CD14-positive monocyte (primary cell): ENCODE measurements at regions not wholly inside any gene's neighbourhood (a gene's known extent, or its start where the extent isn't known, plus 50 kb on each side); places are given as distances from the start of the nearest gene placed in this dataset.

Source experiments
- DNase-seq, 3 donors: peaks; one replicate each; pipeline ENCODE4 v3.0.0-alpha.2; 2011 to 2022
- H2AFZ ChIP-seq: 2 replicates; pipeline ENCODE4 v1.6.0; 2012; ENCODE audit warnings: mild to moderate bottlenecking, low read depth, low read length, inconsistent platforms; ENCODE audit not compliant: insufficient read depth, poor library complexity, severe bottlenecking
- H3K27ac ChIP-seq, 2 donors: 1 replicate in 1 of 2; 2 replicates in 1 of 2; pipeline ENCODE4 v1.5.1; 2012 to 2013; ENCODE audit warnings: low read length in 2 of 2, control low read depth in 1 of 2, inconsistent platforms in 1 of 2, low read depth in 1 of 2, mild to moderate bottlenecking in 1 of 2
- H3K27me3 ChIP-seq, 2 donors: one replicate each; pipeline versions ENCODE4 v1.6.0 to v1.6.1; 2011 to 2013; ENCODE audit warnings: low read length in 2 of 2; ENCODE audit not compliant: control insufficient read depth in 2 of 2, insufficient read depth in 2 of 2
- H3K36me3 ChIP-seq, 2 donors: replicated peaks in 1 of 2; 1 replicate in 1 of 2; 2 replicates in 1 of 2; pipeline versions ENCODE4 v1.5.1 to v1.6.1; 2012 to 2013; ENCODE audit warnings: low read length in 2 of 2, control low read depth in 1 of 2, inconsistent platforms in 1 of 2, mild to moderate bottlenecking in 1 of 2; ENCODE audit not compliant: insufficient read depth in 2 of 2, control insufficient read depth in 1 of 2
- H3K4me1 ChIP-seq, 2 donors: 1 replicate in 1 of 2; 2 replicates in 1 of 2; pipeline versions ENCODE4 v1.5.1 to v1.6.1; 2012 to 2013; ENCODE audit warnings: low read length in 2 of 2, control low read depth in 1 of 2, inconsistent platforms in 1 of 2, mild to moderate bottlenecking in 1 of 2, moderate library complexity in 1 of 2; ENCODE audit not compliant: insufficient read depth in 2 of 2, control insufficient read depth in 1 of 2
- H3K4me2 ChIP-seq: replicated peaks from 2 replicates; pipeline ENCODE3; 2012; ENCODE audit warnings: low read length, moderate library complexity, mild to moderate bottlenecking; ENCODE audit not compliant: poor library complexity, severe bottlenecking; ENCODE audit errors: extremely low read depth
- H3K4me3 ChIP-seq, 3 experiments: fragments of 200-600 bp in 1 of 3; sonication (generic) in 1 of 3; replicated peaks in 1 of 3; 1 replicate in 2 of 3; 2 replicates in 1 of 3; pipeline ENCODE4 v1.5.1; 2011 to 2013; ENCODE audit warnings: low read length in 3 of 3, mild to moderate bottlenecking in 3 of 3, control low read depth in 2 of 3, low read depth in 2 of 3, inconsistent platforms in 1 of 3, moderate library complexity in 1 of 3
- H3K79me2 ChIP-seq: 2 replicates; pipeline ENCODE4 v1.6.0; 2012; ENCODE audit warnings: mild to moderate bottlenecking, control low read depth, inconsistent platforms, low read length, moderate library complexity; ENCODE audit not compliant: insufficient read depth
- H3K9ac ChIP-seq: 2 replicates; pipeline ENCODE4 v1.6.0; 2017; ENCODE audit warnings: low read length, mild to moderate bottlenecking; ENCODE audit not compliant: insufficient read depth, poor library complexity, severe bottlenecking
- H3K9me3 ChIP-seq, 2 donors: replicated peaks in 1 of 2; 1 replicate in 1 of 2; 2 replicates in 1 of 2; pipeline versions ENCODE4 v1.5.1 to v1.6.1; 2012 to 2013; ENCODE audit warnings: low read length in 2 of 2, control low read depth in 1 of 2; ENCODE audit not compliant: control insufficient read depth in 1 of 2, insufficient read depth in 1 of 2
- H4K20me1 ChIP-seq: 2 replicates; pipeline ENCODE4 v1.6.0; 2012; ENCODE audit warnings: mild to moderate bottlenecking, low read length, control low read depth, moderate library complexity; ENCODE audit not compliant: insufficient read depth
- H3K27ac Mint-ChIP-seq, 7 donors: one replicate each; pipeline ENCODE4 v1.8.0; 2020; ENCODE audit warnings: mild to moderate bottlenecking in 7 of 7, mixed read lengths in 7 of 7, moderate library complexity in 6 of 7, inconsistent platforms in 2 of 7
- H3K27me3 Mint-ChIP-seq, 3 donors: one replicate each; pipeline ENCODE4 v1.8.0; 2021 to 2022; ENCODE audit warnings: low read depth in 3 of 3, mild to moderate bottlenecking in 3 of 3, mixed read lengths in 3 of 3, moderate library complexity in 3 of 3, inconsistent platforms in 1 of 3
- H3K36me3 Mint-ChIP-seq, 2 donors: one replicate each; pipeline ENCODE4 v1.8.0; 2020; ENCODE audit warnings: mixed read lengths in 2 of 2, inconsistent platforms in 1 of 2, mild to moderate bottlenecking in 1 of 2
- H3K4me1 Mint-ChIP-seq: one replicate; pipeline ENCODE4 v1.8.0; 2020; ENCODE audit warnings: mild to moderate bottlenecking, mixed read lengths
- H3K4me3 Mint-ChIP-seq, 2 donors: one replicate each; pipeline ENCODE4 v1.8.0; 2020; ENCODE audit warnings: mild to moderate bottlenecking in 2 of 2, mixed read lengths in 2 of 2, moderate library complexity in 1 of 2
- H3K9me3 Mint-ChIP-seq, 7 donors: one replicate each; pipeline ENCODE4 v1.8.0; 2020 to 2022; ENCODE audit warnings: mixed read lengths in 7 of 7, mild to moderate bottlenecking in 6 of 7, moderate library complexity in 6 of 7, inconsistent platforms in 2 of 7
- CTCF ChIP-seq: fragments of 200-600 bp; IDR thresholded peaks from one replicate; pipeline ENCODE4 v1.8.0; 2022; ENCODE audit warnings: antibody characterized with exemption, mild to moderate bottlenecking
- WGBS: methylation state at CpG from one replicate; pipeline ENCODE4 v1.1.5; 2013; ENCODE audit warnings: missing lambda C conversion rate; ENCODE audit not compliant: insufficient coverage; 5-methylcytosine and 5-hydroxymethylcytosine counted together
- intact Hi-C, 2 donors: fragments of 100-400 bp; cut with micrococcal nuclease; formaldehyde crosslinking; loops; one replicate each; pipeline versions ENCODE4 v1.15.0 to v1.15.1; 2023

- Histone ChIP-seq H3K4me2 (no peak overlapping the region), H3K9ac (no peak overlapping the region), H2AFZ (no peak overlapping the region), H3K79me2 (no peaks in the 10 kb centered on the region), H3K36me3 (no peaks in the 10 kb centered on the region), H3K4me1 (no peaks in the 10 kb centered on the region), H3K4me3 (no peak overlapping the region), H3K9me3 (no peaks in the 10 kb centered on the region), H4K20me1 (no peaks in the 10 kb centered on the region), H3K27ac (no peak overlapping the region), H3K27me3 (peaks cover 0 to 2% of the 10 kb centered on the region in 2 donors)
- TF ChIP-seq CTCF, result no peak
- no peaks in the 10 kb centered on the region for H3K36me3 Mint-ChIP-seq
- no peak overlapping the region for H3K27ac Mint-ChIP-seq
- peaks cover 0 to 9% (median 2%) of the 10 kb centered on the region in 7 donors for H3K9me3 Mint-ChIP-seq
- no peak for DNase-seq
- intact Hi-C loops, result no loop called here
- no CpG with 5 or more reads among the region's 3 CpGs for WGBS
- peaks cover 2% of the 10 kb centered on the region for H3K4me1 Mint-ChIP-seq
- peaks cover 5 to 10% (median 6%) of the 10 kb centered on the region in 3 donors for H3K27me3 Mint-ChIP-seq
- no peak overlapping the region for H3K4me3 Mint-ChIP-seq
These were observed 495.6 kb upstream of the CDH11 start for GRCh38 chr16:65617421-65617820.

GRCh38 chr16:65608455-65608854 is 486.6 kb upstream of the CDH11 start:
- no peak overlapping the region for H3K4me3 Mint-ChIP-seq
- intact Hi-C loops, result no loop called here
- Histone ChIP-seq H3K27me3 (no peaks in the 10 kb centered on the region), H3K36me3 (no peaks in the 10 kb centered on the region), H3K9ac (no peak overlapping the region), H3K79me2 (no peaks in the 10 kb centered on the region), H3K27ac (no peak overlapping the region), H3K4me3 (no peak overlapping the region), H3K4me1 (no peaks in the 10 kb centered on the region), H2AFZ (no peak overlapping the region), H4K20me1 (no peaks in the 10 kb centered on the region), H3K4me2 (no peak overlapping the region), H3K9me3 (no peaks in the 10 kb centered on the region)
- no peaks in the 10 kb centered on the region for H3K36me3 Mint-ChIP-seq
- DNase-seq, result no peak
- no peaks in the 10 kb centered on the region for H3K4me1 Mint-ChIP-seq
- no peak overlapping the region for H3K27ac Mint-ChIP-seq
- no peak for TF ChIP-seq CTCF
- H3K9me3 Mint-ChIP-seq, result peaks cover 0 to 5% (median 3%) of the 10 kb centered on the region in 7 donors
- H3K27me3 Mint-ChIP-seq, result peaks cover 0 to 3% (median 3%) of the 10 kb centered on the region in 3 donors
